ENCODE measurements at regions not wholly inside any gene's neighbourhood (a gene's known extent, or its start where the extent isn't known, plus 50 kb on each side); places are given as distances from the start of the nearest gene placed in this dataset.

- intact Hi-C loops (cut with micrococcal nuclease): loop anchor here (10.0 kb wide), 1 partner anchor 607 kb away; no protein-coding TSS in a partner anchor
- DNase-seq (ENCODE audit: low spot score): no peak
- Mint-ChIP-seq H3K4me3 (no peak overlapping the region), H3K9me3 (peaks cover 12% of the 10 kb centered on the region), H3K36me3 (ENCODE audit: low read depth) (peaks cover 6% of the 10 kb centered on the region), H3K4me1 (ENCODE audit: low read depth) (peaks cover 5% of the 10 kb centered on the region), H3K27ac (no peak overlapping the region), H3K27me3 (ENCODE audit: insufficient read depth) (peaks cover 8% of the 10 kb centered on the region)
Observed at GRCh38 chr6:105907991-105908390, 178.1 kb upstream of the PRDM1 start.

GRCh38 chr6:105907301-105907700 lies 178.8 kb upstream of the PRDM1 start:
- no peak for DNase-seq (ENCODE audit: low spot score)
- intact Hi-C loops (cut with micrococcal nuclease): loop anchor here (10.0 kb wide), 1 partner anchor 608 kb away; no protein-coding TSS in a partner anchor
- H3K27me3 Mint-ChIP-seq (ENCODE audit: insufficient read depth): peaks cover 8% of the 10 kb centered on the region
- H3K9me3 Mint-ChIP-seq: peaks cover 12% of the 10 kb centered on the region
- no peak overlapping the region for H3K27ac Mint-ChIP-seq
- H3K36me3 Mint-ChIP-seq (ENCODE audit: low read depth): peaks cover 6% of the 10 kb centered on the region
- no peak overlapping the region for H3K4me3 Mint-ChIP-seq
- peaks cover 11% of the 10 kb centered on the region for H3K4me1 Mint-ChIP-seq (ENCODE audit: low read depth)

- peaks cover 3% of the 10 kb centered on the region for H3K36me3 Mint-ChIP-seq (ENCODE audit: low read depth)
Observed at GRCh38 chr6:105902401-105903031, 183.6 kb upstream of the PRDM1 start.

GRCh38 chr6:105901583-105901982 lies 184.6 kb upstream of the PRDM1 start:
- intact Hi-C loops (cut with micrococcal nuclease): loop anchor here (2.0 to 10.0 kb wide), 7 partner anchors 107 to 613 kb away; partner anchors contain the start of gene PRDM1
- Mint-ChIP-seq H3K9me3 (no peaks in the 10 kb centered on the region), H3K27me3 (ENCODE audit: insufficient read depth) (no peaks in the 10 kb centered on the region), H3K27ac (no peak overlapping the region), H3K4me1 (ENCODE audit: low read depth) (peaks cover 29% of the 10 kb centered on the region), H3K36me3 (ENCODE audit: low read depth) (peaks cover 2% of the 10 kb centered on the region), H3K4me3 (no peak overlapping the region)
- no peak for DNase-seq (ENCODE audit: low spot score)

More at GRCh38 chr6:105902401-105903031, 183.6 kb upstream of the PRDM1 start:
- no peak for DNase-seq (ENCODE audit: low spot score)
- intact Hi-C loops (cut with micrococcal nuclease): loop anchor here (5.0 to 10.0 kb wide), 2 partner anchors 470 to 612 kb away; no protein-coding TSS in a partner anchor
- Mint-ChIP-seq H3K27me3 (ENCODE audit: insufficient read depth) (peaks cover 2% of the 10 kb centered on the region), H3K4me3 (no peak overlapping the region), H3K9me3 (no peaks in the 10 kb centered on the region), H3K4me1 (ENCODE audit: low read depth) (peaks cover 29% of the 10 kb centered on the region), H3K27ac (no peak overlapping the region)

- H3K27me3 Mint-ChIP-seq (ENCODE audit: insufficient read depth): no peaks in the 10 kb centered on the region
- no peaks in the 10 kb centered on the region for H3K9me3 Mint-ChIP-seq
- H3K4me3 Mint-ChIP-seq: peak overlapping the region; percentile 64
- peak; percentile 34 for DNase-seq (ENCODE audit: low spot score)
- peaks cover 2% of the 10 kb centered on the region for H3K36me3 Mint-ChIP-seq (ENCODE audit: low read depth)
- H3K4me1 Mint-ChIP-seq (ENCODE audit: low read depth): peaks cover 25% of the 10 kb centered on the region
- H3K27ac Mint-ChIP-seq: peak overlapping the region; percentile 94
- intact Hi-C loops (cut with micrococcal nuclease): loop anchor here (1.0 to 10.0 kb wide), 22 partner anchors 8 to 614 kb away; partner anchors contain the start of gene PRDM1
Observed at GRCh38 chr6:105900125-105900937, 185.8 kb upstream of the PRDM1 start.

GRCh38 chr6:105898286-105898685 lies 187.8 kb upstream of the PRDM1 start:
- intact Hi-C loops (cut with micrococcal nuclease): loop anchor here (1.0 kb wide), 1 partner anchor 88 kb away; no protein-coding TSS in a partner anchor
- no peak overlapping the region for H3K4me3 Mint-ChIP-seq
- no peak for DNase-seq (ENCODE audit: low spot score)
- no peaks in the 10 kb centered on the region for H3K9me3 Mint-ChIP-seq
- peaks cover 34% of the 10 kb centered on the region for H3K4me1 Mint-ChIP-seq (ENCODE audit: low read depth)
- no peaks in the 10 kb centered on the region for H3K27me3 Mint-ChIP-seq (ENCODE audit: insufficient read depth)
- H3K27ac Mint-ChIP-seq: no peak overlapping the region
- H3K36me3 Mint-ChIP-seq (ENCODE audit: low read depth): peaks cover 5% of the 10 kb centered on the region

GRCh38 chr6:105897131-105897530 lies 189.0 kb upstream of the PRDM1 start:
- Mint-ChIP-seq H3K36me3 (ENCODE audit: low read depth) (peaks cover 10% of the 10 kb centered on the region), H3K27ac (no peak overlapping the region), H3K9me3 (no peaks in the 10 kb centered on the region), H3K4me1 (ENCODE audit: low read depth) (peaks cover 37% of the 10 kb centered on the region), H3K27me3 (ENCODE audit: insufficient read depth) (no peaks in the 10 kb centered on the region), H3K4me3 (no peak overlapping the region)
- intact Hi-C loops (cut with micrococcal nuclease): no loop called here
- no peak for DNase-seq (ENCODE audit: low spot score)

GRCh38 chr6:105896821-105897095 lies 189.4 kb upstream of the PRDM1 start:
- intact Hi-C loops (cut with micrococcal nuclease): no loop called here
- Mint-ChIP-seq H3K27me3 (ENCODE audit: insufficient read depth) (no peaks in the 10 kb centered on the region), H3K9me3 (no peaks in the 10 kb centered on the region), H3K4me3 (no peak overlapping the region), H3K36me3 (ENCODE audit: low read depth) (peaks cover 10% of the 10 kb centered on the region), H3K27ac (no peak overlapping the region), H3K4me1 (ENCODE audit: low read depth) (peaks cover 37% of the 10 kb centered on the region)
- DNase-seq (ENCODE audit: low spot score): no peak

- intact Hi-C loops (cut with micrococcal nuclease): no loop called here
- Mint-ChIP-seq H3K4me3 (no peak overlapping the region), H3K27me3 (ENCODE audit: insufficient read depth) (no peaks in the 10 kb centered on the region), H3K9me3 (peaks cover 3% of the 10 kb centered on the region), H3K27ac (no peak overlapping the region), H3K4me1 (ENCODE audit: low read depth) (peaks cover 40% of the 10 kb centered on the region), H3K36me3 (ENCODE audit: low read depth) (peaks cover 12% of the 10 kb centered on the region)
- no peak for DNase-seq (ENCODE audit: low spot score)
Observed at GRCh38 chr6:105896052-105896820, 189.9 kb upstream of the PRDM1 start.

GRCh38 chr6:105894556-105894955 lies 191.6 kb upstream of the PRDM1 start:
- DNase-seq (ENCODE audit: low spot score): no peak
- H3K36me3 Mint-ChIP-seq (ENCODE audit: low read depth): peaks cover 12% of the 10 kb centered on the region
- H3K27me3 Mint-ChIP-seq (ENCODE audit: insufficient read depth): no peaks in the 10 kb centered on the region
- H3K27ac Mint-ChIP-seq: no peak overlapping the region
- peaks cover 3% of the 10 kb centered on the region for H3K9me3 Mint-ChIP-seq
- peaks cover 26% of the 10 kb centered on the region for H3K4me1 Mint-ChIP-seq (ENCODE audit: low read depth)
- intact Hi-C loops (cut with micrococcal nuclease): loop anchor here (5.0 kb wide), 1 partner anchor 43 kb away; no protein-coding TSS in a partner anchor
- H3K4me3 Mint-ChIP-seq: no peak overlapping the region

- DNase-seq (ENCODE audit: low spot score): no peak
- Mint-ChIP-seq H3K4me1 (ENCODE audit: low read depth) (peaks cover 30% of the 10 kb centered on the region), H3K4me3 (no peak overlapping the region), H3K9me3 (peaks cover 3% of the 10 kb centered on the region), H3K27me3 (ENCODE audit: insufficient read depth) (no peaks in the 10 kb centered on the region), H3K27ac (no peak overlapping the region), H3K36me3 (ENCODE audit: low read depth) (peaks cover 14% of the 10 kb centered on the region)
- intact Hi-C loops (cut with micrococcal nuclease): loop anchor here (2.0 to 5.0 kb wide), 2 partner anchors 44 to 137 kb away; no protein-coding TSS in a partner anchor
Observed at GRCh38 chr6:105893741-105894140, 192.4 kb upstream of the PRDM1 start.

GRCh38 chr6:105892577-105893262 lies 193.4 kb upstream of the PRDM1 start:
- H3K27me3 Mint-ChIP-seq (ENCODE audit: insufficient read depth): no peaks in the 10 kb centered on the region
- peaks cover 3% of the 10 kb centered on the region for H3K9me3 Mint-ChIP-seq
- H3K27ac Mint-ChIP-seq: peak overlapping the region; percentile 4
- DNase-seq (ENCODE audit: low spot score): no peak
- peak overlapping the region; percentile 1 for H3K4me3 Mint-ChIP-seq
- H3K36me3 Mint-ChIP-seq (ENCODE audit: low read depth): peaks cover 14% of the 10 kb centered on the region
- intact Hi-C loops (cut with micrococcal nuclease): loop anchor here (1.0 to 5.0 kb wide), 3 partner anchors 8 to 136 kb away; no protein-coding TSS in a partner anchor
- peaks cover 39% of the 10 kb centered on the region for H3K4me1 Mint-ChIP-seq (ENCODE audit: low read depth)
